Activated CD4-positive, alpha-beta T cell treated with anti-CD3 and anti-CD28 coated beads for 36 hours (primary cell): ENCODE measurements at regions not wholly inside any gene's neighbourhood (a gene's known extent, or its start where the extent isn't known, plus 50 kb on each side); places are given as distances from the start of the nearest gene placed in this dataset.
"Not testable (repeated sequence)": the region's sequence is repeated elsewhere in the genome, so short reads cannot be mapped to it uniquely, and the experiment has no call there.

Experiments
- ATAC-seq: fragments of 200-7000 bp; cut with Tn5 transposase; one replicate; pipeline ENCODE4 v1.10.0; 2021; ENCODE audit warnings: mild to moderate bottlenecking, moderate library complexity
- CTCF ChIA-PET: fragments of 350-600 bp; sonication (Branson Sonifier 250); formaldehyde crosslinking; loops from one replicate; lab custom pipeline; 2021; ENCODE audit warnings: antibody characterized with exemption; lab: Charles Lee
- POLR2A ChIA-PET: fragments of 350-600 bp; sonication (Branson Sonifier 250); formaldehyde crosslinking; loops from one replicate; lab custom pipeline; 2021; ENCODE audit warnings: antibody characterized with exemption, inconsistent platforms; lab: Charles Lee
- DNase-seq: peaks from one replicate; pipeline ENCODE4 v3.0.0-alpha.2; 2020
- H3K27ac Mint-ChIP-seq: one replicate; pipeline ENCODE4 v1.8.0; 2021; ENCODE audit warnings: mixed read lengths
- H3K27me3 Mint-ChIP-seq: one replicate; pipeline ENCODE4 v1.8.0; 2021; ENCODE audit warnings: mixed read lengths
- H3K36me3 Mint-ChIP-seq: one replicate; pipeline ENCODE4 v1.8.0; 2021; ENCODE audit warnings: low read depth, mixed read lengths
- H3K4me1 Mint-ChIP-seq: one replicate; pipeline ENCODE4 v1.8.0; 2021; ENCODE audit warnings: mixed read lengths
- H3K4me3 Mint-ChIP-seq: one replicate; pipeline ENCODE4 v1.8.0; 2021; ENCODE audit warnings: mild to moderate bottlenecking, moderate library complexity, mixed read lengths
- H3K9me3 Mint-ChIP-seq: one replicate; pipeline ENCODE4 v1.8.0; 2021; ENCODE audit warnings: low read depth, mixed read lengths
- intact Hi-C, 2 experiments: fragments of 100-400 bp; cut with DNase I in 1 of 2; cut with micrococcal nuclease in 1 of 2; formaldehyde crosslinking; loops; one replicate each; pipeline versions ENCODE4 v1.14.2 to v1.15.1; 2022 to 2024; cut with DNase I, micrococcal nuclease

DNA sequence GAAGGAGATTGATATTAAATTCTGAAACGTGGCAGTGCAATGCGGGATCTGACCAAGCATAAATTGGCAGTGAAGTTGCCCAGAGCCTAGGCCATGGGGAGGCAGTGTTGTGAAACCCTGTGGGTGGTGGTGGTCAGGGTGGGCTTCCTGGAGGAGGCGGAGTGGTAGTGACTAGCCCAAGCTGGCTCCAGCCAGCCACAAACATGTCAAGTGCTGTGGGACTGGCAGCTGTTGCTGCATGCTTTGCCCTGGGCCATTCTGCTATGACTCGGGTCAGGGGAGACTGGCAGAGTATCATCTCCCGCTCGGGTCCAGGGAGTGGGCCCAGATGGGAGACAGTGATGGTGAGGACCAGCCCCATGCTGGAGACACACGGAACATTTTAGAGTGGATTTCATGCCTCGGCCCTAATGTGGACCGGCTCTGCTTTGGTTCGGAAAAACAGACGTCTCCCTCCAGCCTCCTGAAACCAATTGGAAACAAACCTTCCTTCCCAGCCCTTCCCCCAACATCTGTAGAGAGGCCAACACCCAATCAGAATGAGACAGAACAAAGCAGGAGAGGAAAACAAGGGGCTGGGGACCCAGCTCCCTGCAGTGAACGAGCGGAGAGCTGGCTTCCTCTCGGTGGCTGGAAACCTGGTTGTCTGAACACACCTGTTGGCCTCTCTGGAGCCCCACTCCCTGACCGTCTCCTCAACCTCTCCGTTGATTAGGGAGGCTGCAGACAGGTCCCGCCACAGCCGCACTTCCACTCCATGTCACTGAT lies 58.2 kb downstream of the TMEM270 start:
- POLR2A ChIA-PET = no interaction called here
- Mint-ChIP-seq H3K4me1 (no peaks in the 10 kb centered on the region), H3K4me3 (no peak overlapping the region), H3K27ac (no peak overlapping the region), H3K9me3 (no peaks in the 10 kb centered on the region), H3K27me3 (peaks cover 10% of the 10 kb centered on the region), H3K36me3 (no peaks in the 10 kb centered on the region)
- CTCF ChIA-PET = interaction anchor here (0.6 kb wide), 2 partner anchors 112 to 161 kb away, joined by 3 read pairs; no protein-coding TSS in a partner anchor
- ATAC-seq = no peak
- DNase-seq = no peak
- intact Hi-C loops = no loop called here

DNA sequence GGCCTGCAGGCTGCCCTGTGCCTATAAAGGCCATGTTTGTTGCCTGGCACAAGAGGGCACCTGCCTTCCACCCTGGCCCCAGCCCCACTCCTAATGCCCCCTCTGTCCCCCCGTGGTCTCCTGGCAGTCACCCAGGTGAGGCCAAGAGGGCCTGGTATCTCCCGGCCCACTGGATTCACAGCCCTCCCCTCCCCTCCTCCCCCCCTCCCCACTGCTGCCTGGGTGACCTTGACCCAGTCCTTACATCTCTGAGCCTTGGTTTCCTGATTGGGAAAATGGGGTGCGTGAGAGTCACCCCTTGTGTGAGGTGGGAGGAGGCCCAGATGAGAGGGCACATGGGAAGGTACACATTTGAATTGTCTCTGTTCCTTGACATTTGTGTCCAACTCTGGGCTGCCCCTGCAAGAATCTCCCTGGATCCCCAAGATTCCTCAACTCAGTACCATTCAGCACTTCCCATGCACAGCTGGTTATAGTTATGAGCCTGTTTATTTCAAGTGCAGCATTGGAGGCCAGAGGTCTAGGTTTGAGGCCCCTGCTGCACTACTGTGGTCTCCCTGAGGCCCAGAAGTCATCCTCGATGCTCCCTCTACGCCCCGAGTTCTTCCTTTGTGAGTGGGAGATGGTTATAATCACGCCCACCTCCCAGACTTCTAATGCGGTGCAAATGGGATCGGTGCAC lies 58.9 kb downstream of the TMEM270 start:
- ChIA-PET CTCF (no interaction called here), POLR2A (no interaction called here)
- intact Hi-C loops = no loop called here
- DNase-seq (no peak), ATAC-seq (no peak)
- H3K27ac Mint-ChIP-seq = no peak overlapping the region
- H3K4me1 Mint-ChIP-seq = no peaks in the 10 kb centered on the region
- no peak overlapping the region for H3K4me3 Mint-ChIP-seq
- no peaks in the 10 kb centered on the region for H3K9me3 Mint-ChIP-seq
- no peaks in the 10 kb centered on the region for H3K36me3 Mint-ChIP-seq
- H3K27me3 Mint-ChIP-seq = peaks cover 7% of the 10 kb centered on the region

- Mint-ChIP-seq H3K27ac (no peak overlapping the region), H3K36me3 (no peaks in the 10 kb centered on the region), H3K4me1 (no peaks in the 10 kb centered on the region), H3K27me3 (peaks cover 5% of the 10 kb centered on the region), H3K9me3 (no peaks in the 10 kb centered on the region), H3K4me3 (no peak overlapping the region)
- DNase-seq = no peak
- POLR2A ChIA-PET = no interaction called here
- no peak for ATAC-seq
- CTCF ChIA-PET = no interaction called here
- intact Hi-C loops = no loop called here
These were observed 59.6 kb downstream of the TMEM270 start for GRCh38 chr7:73920406-73921134.

DNA sequence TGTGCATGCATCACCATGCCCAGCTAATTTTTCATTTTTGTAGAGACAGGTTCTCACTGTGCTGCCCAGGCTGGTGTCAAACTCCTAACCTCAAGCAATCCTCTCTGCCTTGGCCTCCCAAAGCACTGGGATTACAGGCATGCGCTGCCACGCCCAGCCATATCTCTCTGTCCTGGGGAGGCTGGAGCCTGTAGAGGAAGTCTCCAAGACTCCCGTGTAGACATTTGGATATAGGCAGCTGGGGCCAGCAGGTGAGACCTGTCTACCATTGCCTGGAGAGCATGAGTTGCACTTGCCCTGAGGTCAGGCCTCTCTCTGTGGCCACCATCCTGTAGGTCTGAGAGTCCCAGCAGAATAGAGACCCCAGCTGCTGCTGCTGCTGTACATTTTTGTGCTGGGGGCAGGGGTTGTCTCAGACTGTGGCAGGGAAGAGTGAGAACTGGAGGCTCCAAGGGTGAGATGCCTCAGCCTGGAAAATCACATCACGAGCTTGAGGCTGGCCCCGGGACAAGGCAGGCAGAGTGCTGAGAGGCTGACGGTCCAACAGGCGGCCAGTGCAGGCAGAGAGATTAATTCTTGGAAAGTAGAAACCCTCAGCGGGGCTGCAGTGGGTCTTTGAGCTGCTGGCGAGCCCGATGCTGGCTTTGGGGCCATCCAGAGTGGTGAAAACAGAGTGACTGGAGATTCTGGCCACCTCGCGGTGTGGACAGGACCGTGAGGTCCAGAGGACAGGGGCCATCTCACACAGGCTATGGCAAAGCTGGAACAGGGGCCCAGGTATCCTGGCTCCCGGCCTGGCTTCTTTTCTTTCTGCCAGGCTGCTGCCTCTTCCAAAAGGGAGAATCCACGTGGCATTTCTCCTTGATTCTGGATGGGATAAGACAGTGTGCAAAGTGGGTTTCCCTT lies 60.9 kb downstream of the TMEM270 start:
- no peaks in the 10 kb centered on the region for H3K9me3 Mint-ChIP-seq
- no peaks in the 10 kb centered on the region for H3K4me1 Mint-ChIP-seq
- intact Hi-C loops = no loop called here
- H3K27me3 Mint-ChIP-seq = peaks cover 5% of the 10 kb centered on the region
- no peaks in the 10 kb centered on the region for H3K36me3 Mint-ChIP-seq
- no peak for DNase-seq
- H3K4me3 Mint-ChIP-seq = no peak overlapping the region
- ChIA-PET POLR2A (no interaction called here), CTCF (no interaction called here)
- ATAC-seq = no peak
- H3K27ac Mint-ChIP-seq = no peak overlapping the region

DNA sequence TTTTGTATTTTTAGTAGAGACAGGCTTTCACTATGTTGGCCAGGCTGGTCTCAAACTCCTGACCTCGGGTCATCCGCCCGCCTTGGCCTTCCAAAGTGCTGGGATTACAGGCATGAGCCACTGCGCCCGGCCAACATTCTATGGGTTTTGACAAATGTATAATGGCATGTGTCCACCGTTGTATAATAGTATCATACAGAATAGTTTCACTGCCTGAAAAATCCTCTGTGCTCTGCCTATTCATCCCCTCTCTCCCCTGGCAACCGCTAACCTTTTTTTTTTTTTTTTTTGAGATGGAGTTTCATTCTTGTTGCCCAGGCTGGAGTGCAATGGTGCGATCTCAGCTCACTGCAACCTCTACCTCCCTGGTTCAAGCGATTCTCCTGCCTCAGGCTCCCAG lies 67.7 kb downstream of the TMEM270 start:
- intact Hi-C loops, H3K36me3 Mint-ChIP-seq, H3K4me1 Mint-ChIP-seq, ATAC-seq, H3K27me3 Mint-ChIP-seq, POLR2A ChIA-PET, DNase-seq, H3K27ac Mint-ChIP-seq, H3K4me3 Mint-ChIP-seq, H3K9me3 Mint-ChIP-seq, CTCF ChIA-PET: not testable (repeated sequence)

- no peak for ATAC-seq
- CTCF ChIA-PET = no interaction called here
- no peaks in the 10 kb centered on the region for H3K4me1 Mint-ChIP-seq
- H3K27me3 Mint-ChIP-seq = peaks cover 2% of the 10 kb centered on the region
- intact Hi-C loops = no loop called here
- DNase-seq = no peak
- POLR2A ChIA-PET = no interaction called here
- no peaks in the 10 kb centered on the region for H3K36me3 Mint-ChIP-seq
- peaks cover 2% of the 10 kb centered on the region for H3K9me3 Mint-ChIP-seq
- no peak overlapping the region for H3K4me3 Mint-ChIP-seq
- no peak overlapping the region for H3K27ac Mint-ChIP-seq
These were observed 70.5 kb downstream of the TMEM270 start for GRCh38 chr7:73931502-73931901.

DNA sequence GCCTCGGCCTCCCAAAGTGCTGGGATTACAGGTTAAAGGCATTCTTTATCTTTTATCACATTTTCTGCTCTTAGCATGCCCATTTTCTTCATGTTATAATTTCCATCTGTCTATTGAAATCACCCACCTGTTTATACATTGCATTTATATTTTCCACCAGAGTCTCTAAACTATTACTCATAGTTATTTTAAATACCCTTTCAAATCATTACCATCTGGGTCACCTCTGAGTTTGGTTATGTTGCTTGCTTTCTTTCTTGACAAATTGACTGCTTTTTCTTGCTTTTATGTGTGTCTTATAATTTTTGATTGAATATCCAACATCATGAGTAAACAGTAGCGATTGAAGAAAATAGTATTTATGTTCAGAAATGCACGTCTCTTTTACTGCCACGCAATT lies 71.4 kb downstream of the TMEM270 start:
- CTCF ChIA-PET = no interaction called here
- POLR2A ChIA-PET = no interaction called here
- intact Hi-C loops = no loop called here
- H3K27ac Mint-ChIP-seq = no peak overlapping the region
- H3K4me1 Mint-ChIP-seq = no peaks in the 10 kb centered on the region
- no peaks in the 10 kb centered on the region for H3K36me3 Mint-ChIP-seq
- ATAC-seq (no peak), DNase-seq (no peak)
- no peak overlapping the region for H3K4me3 Mint-ChIP-seq
- H3K9me3 Mint-ChIP-seq = peaks cover 2% of the 10 kb centered on the region
- peaks cover 2% of the 10 kb centered on the region for H3K27me3 Mint-ChIP-seq

DNA sequence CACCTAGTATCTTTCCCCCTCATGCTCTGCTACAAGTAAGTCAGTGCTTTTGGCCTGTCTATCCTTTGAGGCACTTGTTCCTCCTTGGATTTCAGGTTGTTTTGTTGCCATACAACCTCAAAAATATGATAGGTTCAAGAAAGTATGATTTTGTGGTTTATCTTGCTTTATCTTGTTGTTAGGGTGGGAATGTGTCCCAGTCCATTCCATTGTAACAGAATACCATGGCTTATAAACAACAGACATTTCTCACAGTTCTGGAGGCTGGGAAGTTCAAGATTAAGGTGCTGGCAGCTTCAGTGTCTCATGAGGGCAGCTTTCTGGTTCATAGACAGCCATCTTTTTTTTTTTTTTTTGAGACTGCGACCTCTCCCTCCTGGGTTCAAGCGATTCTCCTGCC lies 72.1 kb downstream of the TMEM270 start:
- DNase-seq = no peak
- Mint-ChIP-seq H3K27ac (no peak overlapping the region), H3K9me3 (peaks cover 2% of the 10 kb centered on the region), H3K4me3 (no peak overlapping the region), H3K27me3 (peaks cover 2% of the 10 kb centered on the region), H3K4me1 (no peaks in the 10 kb centered on the region), H3K36me3 (no peaks in the 10 kb centered on the region)
- POLR2A ChIA-PET = no interaction called here
- no peak for ATAC-seq
- CTCF ChIA-PET = no interaction called here
- intact Hi-C loops = no loop called here

DNA sequence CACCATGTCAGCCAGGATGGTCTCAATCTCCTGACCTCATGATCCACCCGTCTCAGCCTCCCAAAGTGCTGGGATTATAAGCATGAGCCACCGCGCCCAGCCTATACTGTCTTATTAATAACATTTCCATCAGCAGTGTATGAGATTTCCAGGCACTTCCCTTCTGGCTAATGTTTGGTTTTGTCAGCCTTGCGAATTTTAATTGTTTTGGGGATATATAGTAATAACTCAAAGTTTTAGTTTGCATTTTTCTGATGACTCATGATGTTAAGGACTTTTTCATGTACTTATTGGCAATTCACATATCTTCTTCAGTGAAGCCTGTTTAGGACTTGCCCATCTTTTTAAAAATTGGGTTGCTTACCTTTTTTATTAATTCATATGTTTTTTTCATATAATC lies 76.0 kb downstream of the TMEM270 start:
- peaks cover 12% of the 10 kb centered on the region for H3K9me3 Mint-ChIP-seq
- no peak for DNase-seq
- H3K36me3 Mint-ChIP-seq = no peaks in the 10 kb centered on the region
- H3K4me3 Mint-ChIP-seq = no peak overlapping the region
- CTCF ChIA-PET = no interaction called here
- H3K27me3 Mint-ChIP-seq = peaks cover 12% of the 10 kb centered on the region
- H3K27ac Mint-ChIP-seq = no peak overlapping the region
- H3K4me1 Mint-ChIP-seq = no peaks in the 10 kb centered on the region
- intact Hi-C loops = no loop called here
- ATAC-seq = no peak
- POLR2A ChIA-PET = no interaction called here

- intact Hi-C loops, POLR2A ChIA-PET, H3K4me1 Mint-ChIP-seq, H3K27ac Mint-ChIP-seq, H3K4me3 Mint-ChIP-seq, CTCF ChIA-PET, ATAC-seq, H3K36me3 Mint-ChIP-seq, DNase-seq: not testable (repeated sequence)
- peaks cover 11% of the 10 kb centered on the region for H3K27me3 Mint-ChIP-seq
- H3K9me3 Mint-ChIP-seq = peaks cover 10% of the 10 kb centered on the region
These were observed 76.7 kb downstream of the TMEM270 start for GRCh38 chr7:73937650-73938049.

GRCh38 chr7:73939528-73939927 lies 78.6 kb downstream of the TMEM270 start:
- H3K36me3 Mint-ChIP-seq = no peaks in the 10 kb centered on the region
- ATAC-seq = no peak
- H3K4me1 Mint-ChIP-seq = no peaks in the 10 kb centered on the region
- H3K9me3 Mint-ChIP-seq = peaks cover 10% of the 10 kb centered on the region
- intact Hi-C loops = no loop called here
- no peak overlapping the region for H3K27ac Mint-ChIP-seq
- ChIA-PET POLR2A (no interaction called here), CTCF (no interaction called here)
- no peak overlapping the region for H3K4me3 Mint-ChIP-seq
- DNase-seq = no peak
- H3K27me3 Mint-ChIP-seq = peaks cover 12% of the 10 kb centered on the region
